H9 (cell line): ENCODE measurements at regions not wholly inside any gene's neighbourhood (a gene's known extent, or its start where the extent isn't known, plus 50 kb on each side); places are given as distances from the start of the nearest gene placed in this dataset.

ENCODE experiments used
- DNase-seq: peaks from one replicate; pipeline ENCODE4 v3.0.0-alpha.2; 2017
- H2AFZ ChIP-seq: one replicate; pipeline ENCODE4 v1.6.1; 2013; ENCODE audit warnings: mild to moderate bottlenecking, low read length, control low read depth, moderate library complexity
- H2AK5ac ChIP-seq: 2 replicates; pipeline ENCODE4 v1.6.1; 2013; ENCODE audit warnings: low read length, control low read depth, mixed read lengths; ENCODE audit not compliant: insufficient read length
- H2BK120ac ChIP-seq: one replicate; pipeline ENCODE4 v1.6.1; 2013; ENCODE audit warnings: low read depth, mild to moderate bottlenecking, low read length, control low read depth, inconsistent platforms; ENCODE audit not compliant: poor library complexity, severe bottlenecking
- H2BK12ac ChIP-seq: 2 replicates; pipeline ENCODE4 v1.6.1; 2013; ENCODE audit warnings: low read length, control low read depth, mixed read lengths, low read depth; ENCODE audit not compliant: insufficient read length
- H2BK15ac ChIP-seq: 2 replicates; pipeline ENCODE4 v1.6.1; 2013; ENCODE audit warnings: low read depth, low read length, control low read depth
- H2BK20ac ChIP-seq: one replicate; pipeline ENCODE4 v1.6.1; 2013; ENCODE audit warnings: low read depth, mild to moderate bottlenecking, low read length, control low read depth, inconsistent platforms; ENCODE audit not compliant: poor library complexity, severe bottlenecking
- H2BK5ac ChIP-seq: 2 replicates; pipeline ENCODE4 v1.6.1; 2013; ENCODE audit warnings: low read length, control low read depth, mixed read lengths; ENCODE audit not compliant: insufficient read length
- H3K14ac ChIP-seq: 2 replicates; pipeline ENCODE4 v1.6.1; 2013; ENCODE audit warnings: low read length, control low read depth; ENCODE audit not compliant: insufficient read depth
- H3K18ac ChIP-seq: 2 replicates; pipeline ENCODE4 v1.6.1; 2013; ENCODE audit warnings: low read depth, mild to moderate bottlenecking, mixed read lengths, low read length, control low read depth; ENCODE audit not compliant: insufficient read length
- H3K23ac ChIP-seq: 2 replicates; pipeline ENCODE4 v1.6.1; 2013; ENCODE audit warnings: low read length, control low read depth, mixed read lengths, low read depth; ENCODE audit not compliant: insufficient read length
- H3K23me2 ChIP-seq: 2 replicates; pipeline ENCODE4 v1.6.1; 2013; ENCODE audit warnings: low read depth, mild to moderate bottlenecking, mixed read lengths, low read length, control low read depth; ENCODE audit not compliant: insufficient read length, poor library complexity, severe bottlenecking
- H3K27ac ChIP-seq: 2 replicates; pipeline ENCODE4 v1.5.1; 2013; ENCODE audit warnings: low read length, control low read depth, mixed read lengths, low read depth; ENCODE audit not compliant: insufficient read length
- H3K27me3 ChIP-seq: 2 replicates; pipeline ENCODE4 v1.6.1; 2013; ENCODE audit warnings: low read length, control low read depth, inconsistent platforms; ENCODE audit not compliant: insufficient read depth
- H3K4ac ChIP-seq: 2 replicates; pipeline ENCODE4 v1.6.1; 2013; ENCODE audit warnings: low read depth, mild to moderate bottlenecking, control low read depth, inconsistent platforms, low read length, moderate library complexity
- H3K4me1 ChIP-seq: 2 replicates; pipeline ENCODE4 v1.6.1; 2013; ENCODE audit warnings: low read length, control low read depth, inconsistent platforms; ENCODE audit not compliant: insufficient read depth
- H3K4me2 ChIP-seq: 2 replicates; pipeline ENCODE4 v1.6.1; 2013; ENCODE audit warnings: low read length, control low read depth, mixed read lengths; ENCODE audit not compliant: insufficient read length, insufficient read depth
- H3K56ac ChIP-seq: 2 replicates; pipeline ENCODE4 v1.6.1; 2013; ENCODE audit warnings: low read depth, mild to moderate bottlenecking, mixed read lengths, low read length, control low read depth; ENCODE audit not compliant: insufficient read length
- H3K79me1 ChIP-seq: 2 replicates; pipeline ENCODE4 v1.6.1; 2013; ENCODE audit warnings: low read depth, mild to moderate bottlenecking, moderate library complexity, low read length, control low read depth, inconsistent platforms; ENCODE audit not compliant: insufficient read depth, poor library complexity, severe bottlenecking
- H3K79me2 ChIP-seq: 2 replicates; pipeline ENCODE4 v1.6.1; 2013; ENCODE audit warnings: low read length, control low read depth, inconsistent platforms; ENCODE audit not compliant: insufficient read depth
- H3K9ac ChIP-seq: 2 replicates; pipeline ENCODE4 v1.6.1; 2013; ENCODE audit warnings: low read length, control low read depth, mixed read lengths; ENCODE audit not compliant: insufficient read length; ENCODE audit errors: extremely low read depth
- H3K9me3 ChIP-seq: one replicate; pipeline ENCODE4 v1.6.1; 2013; ENCODE audit warnings: low read depth, low read length, inconsistent platforms; ENCODE audit not compliant: control insufficient read depth
- H3T11ph ChIP-seq: one replicate; pipeline ENCODE4 v1.6.1; 2013; ENCODE audit warnings: mild to moderate bottlenecking, low read length, control low read depth, inconsistent platforms
- H4K20me1 ChIP-seq: one replicate; pipeline ENCODE4 v1.6.1; 2013; ENCODE audit not compliant: control insufficient read depth, insufficient read length, insufficient read depth
- H4K5ac ChIP-seq: 2 replicates; pipeline ENCODE4 v1.6.1; 2013; ENCODE audit warnings: low read depth, mild to moderate bottlenecking, mixed read lengths, low read length, control low read depth; ENCODE audit not compliant: insufficient read length
- H4K8ac ChIP-seq: replicated peaks from 2 replicates; pipeline ENCODE4 v1.6.1; 2013; ENCODE audit warnings: low read length, control low read depth, mixed read lengths, low read depth; ENCODE audit not compliant: insufficient read length
- H4K91ac ChIP-seq: 2 replicates; pipeline ENCODE4 v1.6.1; 2013; ENCODE audit warnings: low read depth, mild to moderate bottlenecking, moderate library complexity, mixed read lengths, low read length, control low read depth; ENCODE audit not compliant: insufficient read length
- H3K27ac Mint-ChIP-seq, 3 experiments: 2 replicates in 2 of 3; 3 replicates in 1 of 3; pipeline ENCODE4 v1.8.0; 2020 to 2021; ENCODE audit warnings: mixed read lengths in 3 of 3, mild to moderate bottlenecking in 1 of 3, moderate library complexity in 1 of 3
- H3K27me3 Mint-ChIP-seq: 2 replicates; pipeline ENCODE4 v1.8.0; 2021; ENCODE audit warnings: low read depth, mild to moderate bottlenecking, moderate library complexity, mixed read lengths
- H3K36me3 Mint-ChIP-seq, 3 experiments: 2 replicates in 2 of 3; 3 replicates in 1 of 3; pipeline ENCODE4 v1.8.0; 2020 to 2021; ENCODE audit warnings: low read depth in 3 of 3, mixed read lengths in 3 of 3; ENCODE audit not compliant: insufficient read depth in 1 of 3
- H3K4me1 Mint-ChIP-seq, 2 experiments: 2 replicates each; pipeline ENCODE4 v1.8.0; 2020; ENCODE audit warnings: mixed read lengths in 2 of 2
- H3K4me3 Mint-ChIP-seq, 2 experiments: 2 replicates in 1 of 2; 3 replicates in 1 of 2; pipeline ENCODE4 v1.8.0; 2020 to 2021; ENCODE audit warnings: mild to moderate bottlenecking in 2 of 2, mixed read lengths in 2 of 2, moderate library complexity in 1 of 2
- H3K9me3 Mint-ChIP-seq, 2 experiments: 2 replicates in 1 of 2; 3 replicates in 1 of 2; pipeline ENCODE4 v1.8.0; 2020; ENCODE audit warnings: mild to moderate bottlenecking in 2 of 2, mixed read lengths in 2 of 2, moderate library complexity in 1 of 2
- WGBS: extraction: QIAGEN DNeasy Blood & Tissue Kit; methylation state at CpG from one replicate; pipeline ENCODE4 v1.1.7; 2013; ENCODE audit warnings: missing lambda C conversion rate, low lambda C conversion rate, mixed read lengths; ENCODE audit not compliant: insufficient read length; ENCODE audit errors: extremely low coverage; 5-methylcytosine and 5-hydroxymethylcytosine counted together
- TF ChIP-seq, protein P1 (sequence below): fragments of 200-600 bp; sonication (generic); conservative IDR thresholded peaks from 3 replicates; pipeline ENCODE4 v1.8.0; 2021; ENCODE audit warnings: antibody characterized with exemption, mild to moderate bottlenecking

DNA sequence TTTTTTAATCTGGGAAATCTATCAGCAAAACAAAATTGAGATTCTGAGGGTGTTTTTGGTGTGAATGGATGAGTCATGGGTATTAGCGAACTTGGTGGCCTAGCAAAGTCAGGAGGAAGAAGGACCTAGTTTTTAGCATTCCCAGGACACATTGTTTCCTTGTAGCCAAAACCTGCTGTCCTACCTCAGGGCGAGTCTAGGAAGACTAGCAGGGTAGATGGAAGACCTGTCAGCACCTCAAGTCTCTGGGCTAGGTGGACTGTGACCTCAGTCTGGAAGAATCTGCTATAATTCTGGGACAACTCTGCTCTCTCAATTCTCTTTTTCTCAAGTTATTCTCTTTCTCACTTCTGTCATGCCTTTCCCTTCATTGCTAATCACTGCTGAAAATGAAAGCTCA lies 1399.3 kb upstream of the LRRTM1 start:
- no CpG with 5 or more reads among the region's 2 CpGs for WGBS

More for the DNA sequence above, 1399.3 kb upstream of the LRRTM1 start:
- no peak overlapping the region for H2AK5ac ChIP-seq
- H3K23me2 ChIP-seq, result no peaks in the 10 kb centered on the region
- H4K5ac ChIP-seq, result no peak overlapping the region
- no peak overlapping the region for H3K14ac ChIP-seq
- H3K27me3 Mint-ChIP-seq, result no peaks in the 10 kb centered on the region
- H3K18ac ChIP-seq, result no peak overlapping the region
- H3T11ph ChIP-seq, result no peak overlapping the region
- H3K9ac ChIP-seq, result no peak overlapping the region
- H3K9me3 Mint-ChIP-seq, result no peaks in the 10 kb centered on the region
- H3K4ac ChIP-seq, result no peak overlapping the region
- H3K79me2 ChIP-seq, result no peaks in the 10 kb centered on the region
- H4K20me1 ChIP-seq, result no peaks in the 10 kb centered on the region
- no peak overlapping the region for H4K91ac ChIP-seq
- H3K9me3 ChIP-seq, result no peaks in the 10 kb centered on the region
- H2BK5ac ChIP-seq, result no peak overlapping the region
- H3K79me1 ChIP-seq, result no peaks in the 10 kb centered on the region
- DNase-seq, result no peak
- no peak overlapping the region for H2BK15ac ChIP-seq
- H2BK20ac ChIP-seq, result no peak overlapping the region
- no peaks in the 10 kb centered on the region for H3K36me3 Mint-ChIP-seq
- no peak overlapping the region for H3K4me2 ChIP-seq
- H3K4me1 ChIP-seq, result no peaks in the 10 kb centered on the region; the same call in 1 of the 2 replicates
- H3K27ac Mint-ChIP-seq, result no peak overlapping the region
- H3K4me1 Mint-ChIP-seq, result no peaks in the 10 kb centered on the region
- no peak overlapping the region for H3K27ac ChIP-seq
- no peak overlapping the region for H3K4me3 Mint-ChIP-seq
- no peaks in the 10 kb centered on the region for H3K27me3 ChIP-seq
- no peak overlapping the region for H2BK120ac ChIP-seq
- TF ChIP-seq, protein P1, sequence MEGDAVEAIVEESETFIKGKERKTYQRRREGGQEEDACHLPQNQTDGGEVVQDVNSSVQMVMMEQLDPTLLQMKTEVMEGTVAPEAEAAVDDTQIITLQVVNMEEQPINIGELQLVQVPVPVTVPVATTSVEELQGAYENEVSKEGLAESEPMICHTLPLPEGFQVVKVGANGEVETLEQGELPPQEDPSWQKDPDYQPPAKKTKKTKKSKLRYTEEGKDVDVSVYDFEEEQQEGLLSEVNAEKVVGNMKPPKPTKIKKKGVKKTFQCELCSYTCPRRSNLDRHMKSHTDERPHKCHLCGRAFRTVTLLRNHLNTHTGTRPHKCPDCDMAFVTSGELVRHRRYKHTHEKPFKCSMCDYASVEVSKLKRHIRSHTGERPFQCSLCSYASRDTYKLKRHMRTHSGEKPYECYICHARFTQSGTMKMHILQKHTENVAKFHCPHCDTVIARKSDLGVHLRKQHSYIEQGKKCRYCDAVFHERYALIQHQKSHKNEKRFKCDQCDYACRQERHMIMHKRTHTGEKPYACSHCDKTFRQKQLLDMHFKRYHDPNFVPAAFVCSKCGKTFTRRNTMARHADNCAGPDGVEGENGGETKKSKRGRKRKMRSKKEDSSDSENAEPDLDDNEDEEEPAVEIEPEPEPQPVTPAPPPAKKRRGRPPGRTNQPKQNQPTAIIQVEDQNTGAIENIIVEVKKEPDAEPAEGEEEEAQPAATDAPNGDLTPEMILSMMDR, result no peak
- H2AFZ ChIP-seq, result no peak overlapping the region
- no peak overlapping the region for H4K8ac ChIP-seq
- H3K56ac ChIP-seq, result no peak overlapping the region
- no peak overlapping the region for H2BK12ac ChIP-seq
- H3K23ac ChIP-seq, result no peak overlapping the region
